NCI-H526 treated with DMSO at 0.1 percent for 48 hours (cell line): ENCODE measurements at regions not wholly inside any gene's neighbourhood (a gene's known extent, or its start where the extent isn't known, plus 50 kb on each side); places are given as distances from the start of the nearest gene placed in this dataset.
"Not testable (repeated sequence)": the region's sequence is repeated elsewhere in the genome, so short reads cannot be mapped to it uniquely, and the experiment has no call there.

Source experiments
- DNase-seq: peaks from one replicate; lab custom pipeline; 2025; lab: John Stamatoyannopoulos, UW

DNA sequence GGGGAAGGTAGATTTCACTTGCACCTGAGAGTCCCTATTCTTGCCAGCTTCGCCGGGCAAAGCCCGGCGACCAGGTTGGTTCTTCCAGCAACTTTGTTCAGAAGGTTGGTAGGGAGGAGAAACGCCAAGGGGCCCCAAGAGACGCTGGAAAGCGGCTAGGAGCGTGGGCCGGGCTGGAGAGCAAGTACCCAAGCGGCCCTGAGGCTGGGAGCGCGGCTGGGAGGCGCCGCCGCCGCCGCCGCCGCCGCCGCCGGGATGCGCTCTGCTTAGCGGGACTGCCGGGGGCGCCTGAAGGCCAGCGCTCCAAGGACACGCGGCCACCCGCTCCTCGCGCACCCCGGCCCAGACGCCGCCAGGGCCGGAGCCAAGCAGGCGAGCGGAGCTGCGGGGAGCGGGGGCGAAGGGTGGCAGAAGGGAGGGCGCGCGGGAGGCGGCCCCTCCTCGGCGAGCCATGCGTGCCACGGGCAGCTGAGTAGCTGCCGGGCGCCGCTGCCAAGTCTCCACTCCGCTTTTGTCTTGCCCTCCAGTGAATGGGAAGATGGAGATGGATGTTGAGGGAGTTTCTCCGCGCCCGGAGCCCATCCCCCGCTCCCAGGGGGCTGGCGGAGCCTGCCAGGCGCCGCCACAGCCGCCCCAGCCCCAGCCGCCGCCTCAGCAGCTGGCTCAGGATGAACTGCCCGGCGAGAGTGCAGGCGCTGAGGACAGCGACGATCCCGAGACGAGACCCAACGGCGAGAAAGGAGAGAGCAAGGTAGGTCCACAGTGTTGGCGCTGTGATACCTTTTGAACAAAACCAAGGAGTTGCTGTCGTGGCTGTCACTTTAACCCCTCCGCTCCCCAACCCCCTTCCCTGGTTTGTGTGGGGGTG, 227.4 kb upstream of the AZI2 start:
- no peak for DNase-seq

DNA sequence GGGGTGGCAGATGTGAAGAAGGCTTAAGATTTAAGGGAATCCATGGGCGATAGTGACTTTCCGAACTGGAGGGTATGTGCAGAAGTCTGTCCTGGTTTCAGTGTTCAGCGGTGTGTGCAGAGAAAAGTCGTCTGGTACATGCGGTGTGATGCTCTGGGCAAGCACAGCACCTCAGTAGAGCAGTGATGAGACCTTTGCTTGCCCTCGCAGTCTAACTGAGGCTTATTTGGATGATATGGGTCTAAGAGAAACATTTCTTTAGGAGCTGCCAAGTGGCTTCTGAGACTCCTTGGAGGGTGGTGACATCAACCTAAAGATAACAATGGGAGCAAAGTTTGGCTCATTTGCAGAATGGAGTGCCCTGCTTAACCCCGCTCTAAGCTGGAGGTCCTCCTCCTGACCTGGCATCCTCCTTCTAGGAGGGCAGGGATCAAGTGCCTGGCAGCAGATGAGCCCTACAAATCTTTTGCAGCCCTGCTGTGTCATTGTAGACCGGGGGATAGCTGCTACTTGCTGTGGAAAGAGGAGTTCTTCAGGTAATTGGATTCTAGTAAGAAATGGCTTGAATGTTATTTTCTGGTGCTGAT, 228.1 kb upstream of the AZI2 start:
- no peak for DNase-seq

DNA sequence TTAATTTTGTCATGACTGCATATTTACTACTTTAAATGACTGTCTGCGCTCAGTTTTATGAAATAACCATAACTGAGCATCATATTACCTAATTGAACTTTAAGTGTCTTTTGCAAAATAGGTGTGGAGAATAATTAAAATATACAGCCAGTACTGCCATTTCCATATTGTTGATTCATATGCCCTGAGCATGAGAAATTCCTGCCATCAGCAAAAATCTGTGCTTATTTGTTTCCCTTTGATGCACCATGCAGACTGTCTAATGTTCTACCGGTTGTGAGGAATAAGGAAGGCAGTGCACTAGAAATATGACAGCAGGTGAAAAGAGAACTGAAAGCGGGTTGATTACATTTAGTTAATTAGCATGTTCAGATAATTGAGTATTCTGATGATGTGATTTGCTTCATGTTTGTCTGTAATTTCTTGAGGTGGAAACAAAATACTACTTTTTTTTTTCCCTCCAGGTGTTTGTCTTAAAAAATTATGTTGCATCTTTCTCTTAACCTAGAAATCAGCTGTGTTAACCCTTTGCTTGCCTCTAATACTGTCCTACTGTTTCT, 229.4 kb upstream of the AZI2 start:
- DNase-seq, result peak; percentile 50

DNA sequence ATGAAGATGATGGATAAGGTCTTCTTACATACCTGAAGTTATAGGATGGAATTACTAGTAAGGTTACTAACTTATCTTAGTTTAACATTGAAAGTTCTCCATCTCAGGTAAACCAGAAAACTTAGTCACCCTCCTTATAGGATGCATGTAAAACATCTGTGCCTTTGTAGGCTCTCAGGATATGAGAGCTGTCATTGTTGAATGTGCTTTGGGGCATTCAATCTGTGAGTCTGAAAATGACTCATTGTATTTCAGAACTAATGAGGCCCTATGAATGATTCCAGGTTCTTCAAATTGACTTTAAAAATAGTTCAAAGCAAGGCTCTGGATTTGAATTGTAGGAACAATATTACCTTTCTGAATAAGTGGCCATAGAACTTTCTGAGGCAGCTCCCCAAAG, 237.7 kb upstream of the AZI2 start:
- DNase-seq, result no peak

DNA sequence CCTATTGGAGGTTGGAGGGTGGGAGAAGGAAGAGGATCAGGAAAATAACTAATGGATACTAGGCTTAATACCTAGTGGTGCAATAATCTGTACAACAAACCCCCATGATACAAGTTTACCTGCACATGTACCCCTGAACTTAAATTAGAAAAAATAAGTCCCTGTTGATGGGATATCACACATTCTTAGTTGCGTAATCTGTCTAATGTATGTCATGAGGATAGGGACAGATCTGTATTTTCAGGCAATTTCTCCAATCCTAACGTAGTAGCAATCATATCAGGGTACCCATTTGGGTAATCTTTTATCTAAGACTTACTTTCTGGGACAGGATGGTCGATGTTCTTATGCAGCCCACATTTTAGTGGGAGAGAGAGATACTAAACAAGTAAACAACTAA, 239.1 kb upstream of the AZI2 start:
- no peak for DNase-seq

GRCh38 chr3:28590216-28590615, 241.6 kb upstream of the AZI2 start:
- DNase-seq, result no peak

DNA sequence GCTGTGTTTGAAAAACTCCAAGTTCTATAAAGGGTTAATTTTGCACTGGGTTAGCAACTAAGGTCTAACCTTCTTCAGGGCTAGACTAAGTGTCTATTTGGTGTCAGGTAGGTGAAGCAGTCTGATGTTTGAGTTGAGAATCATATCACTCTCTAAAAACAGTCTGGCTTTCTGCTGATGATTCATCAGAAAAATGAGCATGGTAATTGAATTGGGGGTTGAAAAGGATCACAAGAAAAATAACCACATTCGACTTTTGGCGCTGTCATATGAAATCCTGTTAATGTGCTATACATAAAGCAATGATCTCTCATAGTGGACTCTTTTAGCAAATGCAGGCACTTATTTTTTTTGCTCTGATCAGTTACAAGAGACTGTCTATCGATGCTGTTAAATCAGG, 242.2 kb upstream of the AZI2 start:
- no peak for DNase-seq

DNA sequence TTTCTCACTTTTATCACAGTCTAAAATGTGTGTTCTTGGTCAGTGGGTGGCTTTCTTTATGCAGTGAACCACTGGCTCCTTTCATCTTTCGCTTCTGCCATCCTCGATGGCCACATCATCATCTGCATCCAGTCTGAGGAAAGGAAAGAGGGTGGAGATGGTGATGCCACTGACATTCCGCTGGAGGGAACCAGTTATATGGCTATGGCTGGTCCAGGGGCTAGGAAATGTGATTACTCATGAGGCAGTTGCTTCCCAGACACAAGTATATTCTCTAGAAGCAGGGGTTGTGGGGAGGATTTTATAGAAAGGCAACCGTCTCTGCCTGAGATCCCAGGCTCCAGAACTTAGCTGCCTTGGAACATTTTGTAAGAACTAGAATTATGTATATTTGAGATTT, 246.7 kb upstream of the AZI2 start:
- DNase-seq, result no peak

DNA sequence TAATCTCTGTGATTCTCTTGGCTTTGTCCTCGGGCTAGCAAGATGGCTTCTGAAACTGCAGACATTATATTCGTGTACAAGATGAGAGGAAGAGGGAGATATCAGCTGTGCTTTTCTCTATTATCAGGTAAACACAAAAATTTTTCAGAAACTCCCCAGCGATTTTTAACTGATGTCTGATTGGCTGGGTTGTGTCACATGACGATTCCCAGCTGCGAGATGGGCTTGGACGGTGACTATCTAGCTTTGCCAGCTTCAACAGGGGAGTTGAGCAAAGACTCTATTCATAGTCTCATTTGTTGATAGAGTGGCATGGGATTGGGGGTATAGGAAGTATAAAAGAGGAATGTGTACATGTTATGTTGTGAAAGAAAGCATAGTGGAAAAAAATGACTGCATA, 248.8 kb upstream of the AZI2 start:
- no peak for DNase-seq

GRCh38 chr3:28598165-28598564, 249.5 kb upstream of the AZI2 start:
- DNase-seq, result no peak

GRCh38 chr3:28601291-28601690, 252.7 kb upstream of the AZI2 start:
- no peak for DNase-seq

- no peak for DNase-seq
Observed at GRCh38 chr3:28606283-28606682, 257.7 kb upstream of the AZI2 start.

GRCh38 chr3:28612232-28612631, 263.6 kb upstream of the AZI2 start:
- no peak for DNase-seq

GRCh38 chr3:28613511-28614106, 265.0 kb upstream of the AZI2 start:
- DNase-seq, result no peak

DNA sequence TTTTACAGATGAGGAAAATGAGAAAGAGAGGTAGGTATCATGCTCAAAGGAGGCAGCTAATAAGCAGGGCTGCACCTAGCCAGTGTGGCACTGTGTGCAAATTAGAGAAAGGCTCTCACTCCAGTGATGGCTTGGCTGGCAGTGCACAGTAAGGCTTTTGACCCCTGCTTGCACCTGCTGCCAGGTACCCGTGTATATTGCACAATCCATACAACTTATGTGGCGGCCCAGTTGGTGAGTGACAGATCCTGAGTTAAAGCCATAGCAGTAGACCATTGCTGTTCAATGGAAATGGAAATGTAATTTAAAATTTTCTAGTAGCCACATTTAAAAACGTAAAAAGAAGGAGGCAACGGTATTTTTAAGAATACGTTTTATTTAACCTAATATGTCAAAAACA, 266.4 kb upstream of the AZI2 start:
- DNase-seq, result no peak

DNA sequence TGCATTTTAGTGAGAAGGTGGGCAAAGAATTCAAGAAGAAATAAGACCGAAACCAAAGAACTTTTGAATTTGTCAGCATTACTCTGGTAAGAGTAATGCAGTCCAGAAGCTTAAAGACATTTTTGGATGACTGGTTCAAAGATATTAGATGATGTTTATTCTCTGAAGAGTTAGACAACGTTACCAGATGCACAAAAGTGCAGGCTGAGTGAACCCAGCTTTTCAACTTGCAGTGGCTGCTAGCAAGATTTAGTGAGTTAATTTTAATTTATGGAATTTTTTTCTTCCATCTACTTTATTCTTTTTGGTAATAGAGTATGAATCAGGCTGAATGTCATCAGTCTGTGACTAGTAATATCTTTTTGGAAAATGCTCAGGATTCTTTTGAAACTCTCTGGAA, 267.3 kb upstream of the AZI2 start:
- DNase-seq, result no peak

DNA sequence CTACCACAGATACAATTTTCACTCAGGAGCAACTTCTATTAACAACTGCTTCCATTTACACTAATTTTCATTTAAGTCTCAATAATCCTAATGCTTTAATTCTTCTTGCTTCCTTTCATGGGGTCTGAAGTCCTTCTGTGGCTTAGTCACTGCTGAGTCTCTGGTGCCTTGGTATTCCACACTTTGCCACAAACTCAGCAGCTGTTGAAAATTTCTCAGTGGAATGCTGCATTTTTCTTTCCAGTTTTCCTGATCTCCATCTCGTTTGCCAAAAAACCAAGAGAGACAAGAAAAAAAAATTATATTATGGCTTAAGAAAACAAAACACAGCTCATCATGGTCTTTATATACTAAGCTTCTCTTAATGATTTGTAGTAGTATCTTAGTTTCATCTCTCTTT, 269.2 kb upstream of the AZI2 start:
- DNase-seq, result no peak

- DNase-seq, result no peak
Observed at GRCh38 chr3:28623106-28623505, 274.5 kb upstream of the AZI2 start.

GRCh38 chr3:28624084-28624483, 275.5 kb upstream of the AZI2 start:
- DNase-seq, result no peak

- not testable (repeated sequence) for DNase-seq
Observed at GRCh38 chr3:28627843-28628242, 279.2 kb upstream of the AZI2 start.

DNA sequence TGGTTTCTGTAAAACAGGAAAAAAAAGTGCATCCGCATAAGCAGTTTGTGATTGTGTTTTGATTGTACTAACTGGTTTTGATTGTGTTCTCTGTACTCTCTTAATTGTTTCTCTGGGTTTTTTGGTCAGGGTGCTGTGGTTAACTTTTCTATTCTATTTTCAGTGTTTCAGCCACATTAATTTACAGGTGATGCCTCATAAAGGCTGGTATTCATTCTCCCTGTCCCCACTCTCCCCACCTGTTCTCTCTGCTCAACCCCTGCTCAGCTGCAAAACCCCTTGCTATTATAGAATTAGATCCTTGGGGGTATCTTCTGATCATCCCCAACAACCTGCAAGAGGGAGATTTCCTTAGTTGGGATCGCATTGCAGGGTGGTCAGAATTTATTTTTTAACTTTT, 285.4 kb upstream of the AZI2 start:
- DNase-seq, result no peak

- DNase-seq, result no peak
Observed at GRCh38 chr3:28637742-28638141, 289.1 kb upstream of the AZI2 start.

DNA sequence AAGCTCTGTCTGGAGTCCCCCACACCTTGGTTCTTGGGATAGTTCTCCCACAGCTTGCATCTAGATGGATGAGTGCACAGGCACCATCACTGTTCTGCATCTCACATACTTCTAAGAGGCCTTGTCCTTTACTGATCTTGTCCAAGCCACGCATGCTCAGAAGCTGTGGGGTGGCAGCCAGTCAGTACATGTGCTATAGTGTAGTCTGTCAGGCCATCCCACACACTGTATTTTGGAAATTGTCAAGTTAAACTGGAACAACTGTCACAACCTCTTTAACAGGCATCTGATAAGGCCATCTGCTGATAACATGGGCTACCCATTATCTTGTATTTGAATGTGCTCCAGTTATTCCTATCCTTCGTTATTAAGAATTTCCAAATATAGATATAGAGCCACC, 296.5 kb upstream of the AZI2 start:
- DNase-seq, result no peak
